IPS-15b (cell line): ENCODE measurements at regions not wholly inside any gene's neighbourhood (a gene's known extent, or its start where the extent isn't known, plus 50 kb on each side); places are given as distances from the start of the nearest gene placed in this dataset.

Experiments used
- H3K27me3 ChIP-seq: one replicate; pipeline ENCODE4 v1.6.1; 2013; ENCODE audit warnings: low read length; ENCODE audit not compliant: control insufficient read depth, insufficient read depth
- H3K36me3 ChIP-seq: one replicate; pipeline ENCODE4 v1.6.1; 2013; ENCODE audit warnings: low read length; ENCODE audit not compliant: control insufficient read depth, insufficient read depth
- H3K4me1 ChIP-seq: one replicate; pipeline ENCODE4 v1.6.1; 2013; ENCODE audit warnings: mild to moderate bottlenecking, low read length; ENCODE audit not compliant: control insufficient read depth, insufficient read depth
- H3K4me3 ChIP-seq: one replicate; pipeline ENCODE4 v1.5.1; 2013; ENCODE audit warnings: low read depth, low read length
- H3K9ac ChIP-seq: one replicate; pipeline ENCODE4 v1.6.1; 2013; ENCODE audit warnings: low read depth, mild to moderate bottlenecking, low read length
- H3K9me3 ChIP-seq: one replicate; pipeline ENCODE4 v1.6.1; 2013; ENCODE audit warnings: mild to moderate bottlenecking, low read length; ENCODE audit not compliant: control insufficient read depth, insufficient read depth

- H3K9me3 ChIP-seq: no peaks in the 10 kb centered on the region
- H3K9ac ChIP-seq: no peak overlapping the region
- no peaks in the 10 kb centered on the region for H3K36me3 ChIP-seq
- no peaks in the 10 kb centered on the region for H3K27me3 ChIP-seq
- H3K4me3 ChIP-seq: no peak overlapping the region
- no peaks in the 10 kb centered on the region for H3K4me1 ChIP-seq
Measured at GRCh38 chr2:239526666-239527415, 126.0 kb upstream of the HDAC4 start.

DNA sequence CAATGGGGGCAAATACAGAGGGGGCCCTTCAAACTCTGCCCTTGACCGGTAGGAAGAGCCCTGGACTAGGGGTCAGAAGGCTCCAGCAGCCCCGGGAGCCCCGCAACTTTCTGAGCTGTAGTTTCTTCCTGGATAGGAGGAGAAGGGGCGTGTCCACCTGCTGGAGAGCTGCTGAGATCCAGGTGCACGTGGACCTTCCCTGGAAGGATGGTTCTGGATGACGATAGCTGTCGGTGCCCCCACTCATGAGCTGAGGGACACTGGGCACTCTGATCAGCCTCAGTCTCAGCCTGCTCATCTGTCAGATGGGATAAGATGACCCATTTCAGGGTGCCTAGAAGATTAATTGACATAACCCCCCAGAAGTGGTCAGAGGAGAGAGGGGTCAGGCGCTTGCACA is 125.2 kb upstream of the HDAC4 start:
- H3K4me3 ChIP-seq: no peak overlapping the region
- no peaks in the 10 kb centered on the region for H3K27me3 ChIP-seq
- H3K9ac ChIP-seq: no peak overlapping the region
- no peaks in the 10 kb centered on the region for H3K36me3 ChIP-seq
- H3K9me3 ChIP-seq: no peaks in the 10 kb centered on the region
- H3K4me1 ChIP-seq: no peaks in the 10 kb centered on the region

GRCh38 chr2:239523954-239524330 is 123.1 kb upstream of the HDAC4 start:
- Histone ChIP-seq H3K4me1 (no peaks in the 10 kb centered on the region), H3K9me3 (no peaks in the 10 kb centered on the region)

DNA sequence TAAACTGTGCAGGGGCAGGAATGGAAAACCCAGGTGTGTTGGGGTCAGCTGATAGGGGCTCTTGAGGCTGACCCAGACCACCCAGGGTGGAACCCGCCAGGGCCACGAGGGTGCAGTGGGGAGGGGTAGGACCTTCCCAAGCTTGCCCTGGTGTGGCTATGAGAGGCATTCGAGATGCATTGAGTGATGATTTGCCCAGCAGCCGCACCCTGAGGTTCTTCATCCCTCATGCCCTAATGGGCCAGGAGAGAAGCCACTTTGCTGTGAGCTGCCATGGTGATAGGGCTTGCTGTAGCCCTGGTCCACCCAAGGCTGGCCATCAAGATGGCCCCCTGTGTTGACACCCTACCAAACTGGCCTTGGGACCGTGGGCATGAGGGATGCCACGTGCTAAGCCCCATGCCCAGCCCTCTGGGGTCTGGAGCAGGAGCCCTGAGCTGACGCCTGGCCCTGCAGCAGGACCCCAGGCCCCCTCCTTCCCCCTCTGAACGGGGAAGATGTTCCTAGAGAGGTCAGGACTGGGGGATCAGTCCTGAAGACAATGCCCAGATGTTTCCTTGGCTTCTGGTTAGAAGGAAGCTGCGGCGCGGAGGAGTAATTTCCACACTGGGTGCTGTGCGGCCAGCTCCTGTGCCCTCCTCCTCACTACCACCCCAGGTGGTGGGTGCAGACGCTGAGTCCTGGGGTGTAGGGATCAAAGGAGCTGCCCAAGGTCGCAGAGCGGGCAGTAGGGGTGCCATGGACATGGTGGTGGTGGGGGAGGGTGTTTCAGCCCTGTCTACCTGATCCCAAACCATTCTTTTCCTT is 122.5 kb upstream of the HDAC4 start:
- no peaks in the 10 kb centered on the region for H3K27me3 ChIP-seq
- H3K9me3 ChIP-seq: no peaks in the 10 kb centered on the region
- no peak overlapping the region for H3K4me3 ChIP-seq
- no peaks in the 10 kb centered on the region for H3K36me3 ChIP-seq
- H3K9ac ChIP-seq: no peak overlapping the region
- H3K4me1 ChIP-seq: no peaks in the 10 kb centered on the region

More at GRCh38 chr2:239523954-239524330, 123.1 kb upstream of the HDAC4 start:
- Histone ChIP-seq H3K36me3 (no peaks in the 10 kb centered on the region), H3K9ac (no peak overlapping the region), H3K4me3 (no peak overlapping the region), H3K27me3 (no peaks in the 10 kb centered on the region)

DNA sequence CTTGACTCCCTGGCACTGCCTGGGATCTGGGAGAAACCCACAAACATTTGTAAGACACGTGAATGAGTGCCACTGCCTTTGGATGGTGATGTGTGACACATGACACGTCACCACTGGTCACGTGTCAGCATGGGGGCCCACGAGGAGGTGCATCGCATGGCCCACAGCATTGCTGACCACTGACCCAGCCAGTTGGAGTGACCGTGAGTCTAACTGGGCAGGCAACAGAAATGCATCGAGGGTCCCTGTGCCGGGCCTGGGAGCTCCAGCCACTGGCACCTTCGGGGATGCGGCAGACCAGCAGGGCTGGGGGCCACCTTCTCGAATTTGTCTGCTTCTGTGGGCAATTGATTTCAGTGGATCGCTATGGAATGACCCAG is 121.9 kb upstream of the HDAC4 start:
- H3K9me3 ChIP-seq: no peaks in the 10 kb centered on the region
- no peaks in the 10 kb centered on the region for H3K27me3 ChIP-seq
- no peaks in the 10 kb centered on the region for H3K36me3 ChIP-seq
- H3K9ac ChIP-seq: no peak overlapping the region
- no peaks in the 10 kb centered on the region for H3K4me1 ChIP-seq
- no peak overlapping the region for H3K4me3 ChIP-seq

DNA sequence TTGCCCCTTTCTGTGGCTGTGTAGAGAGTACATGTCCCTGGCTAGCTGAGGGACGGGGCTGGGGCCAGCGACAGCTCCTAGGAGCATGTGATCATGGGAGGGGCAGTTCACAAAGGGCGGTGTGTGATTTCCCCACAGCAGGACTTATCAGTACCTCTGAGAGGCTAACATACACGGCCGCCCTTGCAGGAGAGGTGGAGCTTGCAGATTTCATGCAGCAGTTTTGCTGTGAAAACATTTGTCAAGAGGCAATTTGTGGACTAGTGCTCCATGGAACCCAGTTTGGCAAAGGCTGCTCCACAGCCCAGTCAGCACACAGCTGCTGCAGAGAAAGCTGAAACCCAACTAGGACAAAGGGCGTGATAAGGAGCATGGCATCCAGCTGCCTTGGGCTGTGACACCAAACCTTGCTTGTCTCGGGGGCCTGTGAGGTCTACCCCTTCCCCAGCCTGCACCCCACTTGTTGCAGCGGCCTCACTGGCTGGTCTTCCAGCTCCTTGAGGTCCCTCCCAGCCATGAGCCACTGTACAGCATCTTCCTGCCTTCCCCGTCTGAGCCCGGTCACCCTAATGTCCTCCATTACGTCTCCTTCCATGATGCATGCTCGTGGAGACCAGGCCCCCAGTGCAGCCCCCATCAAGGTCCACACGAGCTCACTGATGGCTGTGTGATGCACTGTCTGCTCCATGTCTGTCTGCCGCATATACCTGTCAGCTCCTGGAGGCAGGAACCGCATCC is 121.4 kb upstream of the HDAC4 start:
- no peaks in the 10 kb centered on the region for H3K36me3 ChIP-seq
- H3K4me3 ChIP-seq: no peak overlapping the region
- no peaks in the 10 kb centered on the region for H3K27me3 ChIP-seq
- no peak overlapping the region for H3K9ac ChIP-seq
- H3K9me3 ChIP-seq: no peaks in the 10 kb centered on the region
- H3K4me1 ChIP-seq: no peaks in the 10 kb centered on the region

DNA sequence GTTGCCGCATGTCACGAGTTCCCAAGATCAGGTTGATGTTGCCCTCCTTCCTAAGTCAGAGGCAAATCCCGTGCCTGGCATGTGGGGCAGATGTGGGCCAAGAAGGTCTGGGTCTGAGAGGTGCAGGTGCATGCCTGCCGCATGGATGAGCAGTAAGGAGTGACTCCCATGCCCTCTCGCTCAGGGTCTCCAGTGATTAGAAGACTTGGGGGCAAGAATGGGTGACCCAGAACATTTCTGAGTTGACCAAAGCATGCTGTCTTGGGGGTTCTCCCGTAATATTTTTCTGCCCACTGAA is 120.6 kb upstream of the HDAC4 start:
- no peaks in the 10 kb centered on the region for H3K27me3 ChIP-seq
- H3K4me1 ChIP-seq: no peaks in the 10 kb centered on the region
- no peaks in the 10 kb centered on the region for H3K36me3 ChIP-seq
- no peaks in the 10 kb centered on the region for H3K9me3 ChIP-seq
- no peak overlapping the region for H3K9ac ChIP-seq
- H3K4me3 ChIP-seq: no peak overlapping the region

GRCh38 chr2:239520811-239521517 is 120.1 kb upstream of the HDAC4 start:
- Histone ChIP-seq H3K4me1 (no peaks in the 10 kb centered on the region), H3K27me3 (no peaks in the 10 kb centered on the region), H3K9me3 (no peaks in the 10 kb centered on the region), H3K4me3 (no peak overlapping the region), H3K36me3 (no peaks in the 10 kb centered on the region), H3K9ac (no peak overlapping the region)

DNA sequence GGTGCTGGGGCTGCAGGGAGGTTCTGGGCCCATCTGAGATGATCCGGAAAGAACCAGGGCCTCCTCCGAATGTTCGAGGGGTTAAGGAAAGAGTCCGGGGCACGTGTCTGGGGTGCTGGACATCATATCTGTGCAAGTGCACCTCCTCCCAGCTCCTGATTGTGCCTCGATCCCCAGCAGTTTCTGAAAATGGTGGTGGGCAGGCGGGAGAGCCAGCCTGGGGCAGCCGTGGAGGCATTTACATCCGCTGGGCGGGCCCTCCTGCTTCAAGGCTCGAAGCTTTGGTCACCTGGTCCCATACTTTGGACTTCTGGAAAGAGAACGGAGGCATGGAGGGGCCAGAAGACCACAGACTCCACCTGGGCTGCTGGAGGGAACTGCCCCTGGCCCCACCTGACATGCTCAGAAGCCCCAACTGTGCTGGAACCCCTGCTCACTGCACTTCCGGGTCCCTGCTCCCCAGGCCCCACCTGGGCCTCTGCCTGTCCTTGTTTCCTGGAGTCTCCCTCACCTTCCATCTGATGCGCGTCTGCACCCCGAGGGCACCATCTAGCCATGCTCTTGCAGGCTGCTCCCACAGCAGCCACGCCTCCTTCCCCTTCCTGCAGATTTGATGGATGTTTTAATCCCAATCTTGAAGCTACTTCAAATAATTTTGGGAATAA is 119.2 kb upstream of the HDAC4 start:
- H3K4me3 ChIP-seq: no peak overlapping the region
- no peaks in the 10 kb centered on the region for H3K36me3 ChIP-seq
- no peaks in the 10 kb centered on the region for H3K4me1 ChIP-seq
- no peak overlapping the region for H3K9ac ChIP-seq
- no peaks in the 10 kb centered on the region for H3K9me3 ChIP-seq
- no peaks in the 10 kb centered on the region for H3K27me3 ChIP-seq

DNA sequence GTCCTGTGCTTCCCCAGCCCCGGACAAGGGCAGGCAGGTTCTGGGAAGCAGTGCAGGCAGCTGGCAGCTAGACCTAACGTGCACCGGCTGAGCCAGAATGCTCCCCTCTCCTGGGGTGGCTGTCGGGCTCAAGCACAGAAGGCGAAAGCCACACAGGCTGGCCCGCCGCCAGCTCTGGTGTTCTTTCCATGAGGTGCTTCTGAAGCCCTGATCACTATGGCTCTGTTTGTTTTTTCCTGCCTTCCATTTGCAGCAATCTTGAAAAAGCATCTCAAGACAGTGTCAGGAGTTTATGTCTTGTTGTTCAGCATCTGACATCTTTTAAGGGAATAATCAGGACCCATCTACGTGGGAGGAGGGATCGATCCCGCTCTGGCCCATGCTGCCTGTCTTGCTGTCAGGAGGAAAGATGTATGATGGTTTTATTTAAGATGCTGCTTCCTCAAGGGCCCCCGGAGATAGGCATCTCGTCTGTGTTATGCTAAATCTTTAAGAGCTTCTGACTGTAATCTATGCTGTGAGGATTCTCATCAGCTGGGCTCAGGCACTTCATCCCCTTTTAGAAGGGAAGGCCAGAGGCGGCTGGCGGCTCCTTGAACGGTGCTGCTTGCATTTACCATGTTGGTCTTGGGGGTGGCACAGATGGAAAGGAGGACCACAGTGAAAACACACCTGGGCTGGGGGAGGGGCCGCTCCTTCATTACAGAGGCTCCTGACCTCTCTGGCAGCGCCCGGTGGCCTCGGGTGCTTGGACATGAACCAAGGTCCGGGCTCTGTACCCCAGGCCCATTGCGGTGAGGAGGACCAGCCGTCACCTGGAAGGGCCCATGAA is 118.5 kb upstream of the HDAC4 start:
- Histone ChIP-seq H3K9me3 (no peaks in the 10 kb centered on the region), H3K4me1 (no peaks in the 10 kb centered on the region), H3K4me3 (no peak overlapping the region), H3K36me3 (no peaks in the 10 kb centered on the region), H3K27me3 (no peaks in the 10 kb centered on the region), H3K9ac (no peak overlapping the region)
